SU-DHL-6 (cell line): ENCODE measurements at regions not wholly inside any gene's neighbourhood (a gene's known extent, or its start where the extent isn't known, plus 50 kb on each side); places are given as distances from the start of the nearest gene placed in this dataset.

Experiments
- H2AFZ ChIP-seq: fragments of 200-600 bp; sonication (generic); 2 replicates; pipeline ENCODE4 v1.6.1; 2014; ENCODE audit warnings: low read depth, mild to moderate bottlenecking, moderate library complexity, mixed read lengths, antibody characterized with exemption, low read length; ENCODE audit not compliant: severe bottlenecking
- H3F3A ChIP-seq: fragments of 200-600 bp; shearing (Covaris generic); 2 replicates; pipeline ENCODE4 v1.6.0; 2016; ENCODE audit warnings: antibody characterized with exemption, mild to moderate bottlenecking; ENCODE audit not compliant: insufficient read depth
- H3K27ac ChIP-seq: fragments of 200-600 bp; sonication (generic); 2 replicates; pipeline ENCODE4 v1.5.1; 2016; ENCODE audit warnings: low read depth, mild to moderate bottlenecking, low read length, moderate library complexity, mixed read lengths
- H3K27me3 ChIP-seq: fragments of 200-600 bp; sonication (generic), shearing (Covaris generic); 2 replicates; pipeline ENCODE4 v1.6.0; 2014; ENCODE audit warnings: mild to moderate bottlenecking, low read length
- H3K36me3 ChIP-seq: fragments of 200-600 bp; sonication (generic); 2 replicates; pipeline ENCODE4 v1.6.1; 2014; ENCODE audit warnings: mild to moderate bottlenecking, low read length, mixed read lengths
- H3K4me2 ChIP-seq: fragments of 300-600, 200-600 bp; shearing (Covaris generic), sonication (generic); 2 replicates; pipeline ENCODE4 v1.6.0; 2014; ENCODE audit warnings: low read length, low read depth, mild to moderate bottlenecking; ENCODE audit not compliant: poor library complexity, severe bottlenecking
- H3K4me3 ChIP-seq: fragments of 200-600 bp; sonication (generic); 2 replicates; pipeline ENCODE4 v1.5.1; 2014; ENCODE audit warnings: antibody characterized with exemption, low read length, mild to moderate bottlenecking, mixed read lengths; ENCODE audit not compliant: insufficient read depth, poor library complexity, severe bottlenecking
- H3K79me2 ChIP-seq: fragments of 200-600 bp; sonication (generic); 2 replicates; pipeline ENCODE4 v1.6.1; 2014; ENCODE audit warnings: mild to moderate bottlenecking, low read length, moderate library complexity; ENCODE audit not compliant: insufficient read depth
- H3K9ac ChIP-seq: fragments of 200-600 bp; sonication (generic); 2 replicates; pipeline ENCODE4 v1.7.0; 2014; ENCODE audit warnings: mild to moderate bottlenecking, low read length
- H3K9me2 ChIP-seq: fragments of 200-600 bp; sonication (generic); replicated peaks from 2 replicates; pipeline ENCODE4 v1.6.1; 2014; ENCODE audit warnings: low read length; ENCODE audit not compliant: insufficient read depth
- H3K9me3 ChIP-seq: fragments of 200-600 bp; sonication (generic); 2 replicates; pipeline ENCODE4 v1.6.1; 2014; ENCODE audit warnings: low read length, mixed read lengths; ENCODE audit not compliant: insufficient read depth
- H4K20me1 ChIP-seq: fragments of 200-600 bp; sonication (generic); 2 replicates; pipeline ENCODE4 v1.6.1; 2014; ENCODE audit warnings: low read depth, mild to moderate bottlenecking, antibody characterized with exemption, low read length, moderate library complexity, mixed read lengths
- EZH2phosphoT487 ChIP-seq: fragments of 200-600 bp; sonication (generic), shearing (Covaris generic); conservative IDR thresholded peaks from 2 replicates; pipeline ENCODE4 v1.6.1; 2018; ENCODE audit warnings: mild to moderate bottlenecking, antibody characterized with exemption, low read length, moderate library complexity, mixed read lengths
- TF ChIP-seq, protein P1 (sequence below): fragments of 200-600 bp; sonication (generic); IDR thresholded peaks from one replicate; pipeline ENCODE4 v1.5.1; 2017; ENCODE audit warnings: antibody characterized with exemption, mild to moderate bottlenecking, low read length, moderate library complexity; ENCODE audit not compliant: insufficient read depth, poor library complexity, severe bottlenecking

DNA sequence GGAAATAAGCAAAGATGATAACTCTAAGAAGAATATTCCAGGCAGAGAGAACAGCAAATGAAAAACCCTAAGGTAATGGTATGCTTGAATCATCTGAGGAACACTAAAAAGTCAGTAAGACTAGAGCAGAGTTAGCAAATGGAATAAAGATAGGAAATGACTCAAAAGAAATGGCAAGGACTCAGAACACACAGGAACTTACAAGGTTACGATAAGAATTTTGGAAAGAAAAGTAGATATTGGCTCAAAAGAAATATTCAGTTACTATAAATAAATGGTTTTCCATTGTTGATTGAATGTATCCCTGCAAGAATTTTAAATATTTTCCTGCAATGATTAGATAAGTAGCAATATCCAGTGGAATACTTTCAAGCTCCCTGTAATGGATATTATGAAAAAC is 705.8 kb downstream of the C12orf50 start:
- no peak overlapping the region for H2AFZ ChIP-seq
- no peaks in the 10 kb centered on the region for H3K9me2 ChIP-seq
- H3K4me2 ChIP-seq: no peak overlapping the region
- no peaks in the 10 kb centered on the region for H3K36me3 ChIP-seq
- H3K4me3 ChIP-seq: no peak overlapping the region
- no peaks in the 10 kb centered on the region for H4K20me1 ChIP-seq
- TF ChIP-seq, protein P1, sequence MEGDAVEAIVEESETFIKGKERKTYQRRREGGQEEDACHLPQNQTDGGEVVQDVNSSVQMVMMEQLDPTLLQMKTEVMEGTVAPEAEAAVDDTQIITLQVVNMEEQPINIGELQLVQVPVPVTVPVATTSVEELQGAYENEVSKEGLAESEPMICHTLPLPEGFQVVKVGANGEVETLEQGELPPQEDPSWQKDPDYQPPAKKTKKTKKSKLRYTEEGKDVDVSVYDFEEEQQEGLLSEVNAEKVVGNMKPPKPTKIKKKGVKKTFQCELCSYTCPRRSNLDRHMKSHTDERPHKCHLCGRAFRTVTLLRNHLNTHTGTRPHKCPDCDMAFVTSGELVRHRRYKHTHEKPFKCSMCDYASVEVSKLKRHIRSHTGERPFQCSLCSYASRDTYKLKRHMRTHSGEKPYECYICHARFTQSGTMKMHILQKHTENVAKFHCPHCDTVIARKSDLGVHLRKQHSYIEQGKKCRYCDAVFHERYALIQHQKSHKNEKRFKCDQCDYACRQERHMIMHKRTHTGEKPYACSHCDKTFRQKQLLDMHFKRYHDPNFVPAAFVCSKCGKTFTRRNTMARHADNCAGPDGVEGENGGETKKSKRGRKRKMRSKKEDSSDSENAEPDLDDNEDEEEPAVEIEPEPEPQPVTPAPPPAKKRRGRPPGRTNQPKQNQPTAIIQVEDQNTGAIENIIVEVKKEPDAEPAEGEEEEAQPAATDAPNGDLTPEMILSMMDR: no peak
- no peak for TF ChIP-seq EZH2phosphoT487
- H3K27me3 ChIP-seq: no peaks in the 10 kb centered on the region
- H3K79me2 ChIP-seq: no peaks in the 10 kb centered on the region
- no peak overlapping the region for H3K9ac ChIP-seq
- no peak overlapping the region for H3K27ac ChIP-seq
- no peaks in the 10 kb centered on the region for H3F3A ChIP-seq
- H3K9me3 ChIP-seq: no peaks in the 10 kb centered on the region

- Histone ChIP-seq H3K27ac (no peak overlapping the region), H3K9ac (no peak overlapping the region), H3F3A (no peaks in the 10 kb centered on the region), H4K20me1 (no peaks in the 10 kb centered on the region), H3K9me2 (no peaks in the 10 kb centered on the region), H3K36me3 (no peaks in the 10 kb centered on the region), H3K79me2 (no peaks in the 10 kb centered on the region), H3K27me3 (no peaks in the 10 kb centered on the region), H3K4me2 (no peak overlapping the region), H3K4me3 (no peak overlapping the region), H2AFZ (no peak overlapping the region), H3K9me3 (no peaks in the 10 kb centered on the region)
- TF ChIP-seq, protein P1: no peak
- no peak for TF ChIP-seq EZH2phosphoT487
These were observed 708.5 kb downstream of the C12orf50 start for GRCh38 chr12:87320724-87321123.

DNA sequence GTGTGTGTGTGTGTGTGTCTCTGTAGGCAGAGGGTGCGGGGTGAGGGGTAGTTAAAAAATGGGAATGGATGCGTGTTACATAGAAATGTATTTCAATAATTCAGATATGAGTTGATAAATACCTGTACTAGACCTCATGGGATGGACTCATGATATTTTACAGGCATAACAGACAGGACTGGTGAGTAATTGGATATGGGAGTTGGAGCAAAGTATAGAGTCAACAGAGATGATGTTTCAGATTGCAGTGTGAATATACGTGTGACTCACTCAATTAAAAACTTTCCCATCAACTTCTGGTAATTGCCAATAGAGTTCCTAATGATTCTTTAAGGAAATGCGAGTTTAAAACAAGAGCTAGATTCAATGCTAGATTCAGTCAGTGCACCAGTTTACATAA is 711.9 kb downstream of the C12orf50 start:
- no peak overlapping the region for H3K27ac ChIP-seq
- no peak overlapping the region for H3K4me2 ChIP-seq
- H2AFZ ChIP-seq: no peak overlapping the region
- no peaks in the 10 kb centered on the region for H3K79me2 ChIP-seq
- H3K27me3 ChIP-seq: no peaks in the 10 kb centered on the region
- H3K4me3 ChIP-seq: no peak overlapping the region
- no peaks in the 10 kb centered on the region for H3K9me2 ChIP-seq
- H3K36me3 ChIP-seq: no peaks in the 10 kb centered on the region
- H4K20me1 ChIP-seq: no peaks in the 10 kb centered on the region
- no peak for TF ChIP-seq EZH2phosphoT487
- TF ChIP-seq, protein P1: no peak
- no peaks in the 10 kb centered on the region for H3K9me3 ChIP-seq
- no peaks in the 10 kb centered on the region for H3F3A ChIP-seq
- no peak overlapping the region for H3K9ac ChIP-seq
